HG03064 (cell line): ENCODE measurements at regions not wholly inside any gene's neighbourhood (a gene's known extent, or its start where the extent isn't known, plus 50 kb on each side); places are given as distances from the start of the nearest gene placed in this dataset.
"Not testable (repeated sequence)": the region's sequence is repeated elsewhere in the genome, so short reads cannot be mapped to it uniquely, and the experiment has no call there.

ENCODE experiments used
- ATAC-seq: cut with Tn5 transposase; IDR thresholded peaks from one replicate; pipeline ENCODE4 v1.9.1; 2021; ENCODE audit warnings: low read depth; ENCODE audit not compliant: unreplicated experiment

GRCh38 chr13:55602784-55603183 is 1537.9 kb upstream of the PRR20A start:
- no peak for ATAC-seq

- ATAC-seq: no peak
These were observed 1534.6 kb upstream of the PRR20A start for GRCh38 chr13:55606045-55606665.

- no peak for ATAC-seq
These were observed 1527.1 kb upstream of the PRR20A start for GRCh38 chr13:55613429-55614187.

DNA sequence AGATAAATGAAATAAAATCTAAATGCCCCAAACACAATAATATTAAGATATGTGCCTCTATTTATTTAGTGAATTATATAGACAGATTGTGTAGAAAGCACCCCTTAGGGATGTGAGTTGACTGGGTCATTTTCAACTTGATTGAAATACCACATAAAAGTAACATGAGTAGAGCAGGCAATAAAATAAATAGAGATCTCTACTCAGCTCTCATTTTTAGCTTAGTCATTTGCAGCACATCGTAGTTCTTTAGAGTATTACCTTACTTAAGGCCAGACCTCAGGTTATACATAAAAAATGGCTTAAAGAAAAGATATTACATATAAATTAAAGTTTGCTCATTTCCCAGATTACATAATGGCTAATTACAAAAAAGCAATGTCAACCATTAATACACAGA is 1525.6 kb upstream of the PRR20A start:
- no peak for ATAC-seq

GRCh38 chr13:55617241-55617640 is 1523.5 kb upstream of the PRR20A start:
- ATAC-seq: no peak

GRCh38 chr13:55627221-55627620 is 1513.5 kb upstream of the PRR20A start:
- ATAC-seq: no peak

GRCh38 chr13:55632402-55632801 is 1508.3 kb upstream of the PRR20A start:
- ATAC-seq: no peak

- ATAC-seq: no peak
These were observed 1491.2 kb upstream of the PRR20A start for GRCh38 chr13:55649485-55649884.

- no peak for ATAC-seq
These were observed 1488.1 kb upstream of the PRR20A start for GRCh38 chr13:55652657-55653056.

DNA sequence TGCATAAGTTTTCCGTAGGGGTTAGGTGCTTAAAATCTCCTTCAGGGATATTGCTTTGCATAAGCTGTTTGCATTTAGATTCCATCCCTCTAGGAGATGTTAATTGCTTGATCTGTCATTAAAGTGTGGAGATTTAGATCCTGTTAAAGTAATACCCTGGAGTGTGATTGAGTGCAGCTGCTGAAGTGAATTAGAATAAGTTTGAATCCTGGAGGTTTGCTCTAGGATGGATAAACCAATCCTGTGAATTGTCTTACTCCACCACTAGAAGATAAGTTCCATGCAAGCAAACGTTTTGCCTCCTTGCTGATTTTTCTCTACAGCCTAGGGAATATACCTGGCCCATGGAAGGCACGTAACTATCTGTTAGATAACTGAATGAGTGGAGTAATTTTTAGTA is 1487.2 kb upstream of the PRR20A start:
- ATAC-seq: no peak

- no peak for ATAC-seq
These were observed 1486.5 kb upstream of the PRR20A start for GRCh38 chr13:55654243-55654642.

GRCh38 chr13:55660264-55660663 is 1480.5 kb upstream of the PRR20A start:
- not testable (repeated sequence) for ATAC-seq

GRCh38 chr13:55660851-55661250 is 1479.9 kb upstream of the PRR20A start:
- no peak for ATAC-seq

- no peak for ATAC-seq
These were observed 1479.2 kb upstream of the PRR20A start for GRCh38 chr13:55661505-55661904.

- no peak for ATAC-seq
These were observed 1476.5 kb upstream of the PRR20A start for GRCh38 chr13:55664178-55664577.

DNA sequence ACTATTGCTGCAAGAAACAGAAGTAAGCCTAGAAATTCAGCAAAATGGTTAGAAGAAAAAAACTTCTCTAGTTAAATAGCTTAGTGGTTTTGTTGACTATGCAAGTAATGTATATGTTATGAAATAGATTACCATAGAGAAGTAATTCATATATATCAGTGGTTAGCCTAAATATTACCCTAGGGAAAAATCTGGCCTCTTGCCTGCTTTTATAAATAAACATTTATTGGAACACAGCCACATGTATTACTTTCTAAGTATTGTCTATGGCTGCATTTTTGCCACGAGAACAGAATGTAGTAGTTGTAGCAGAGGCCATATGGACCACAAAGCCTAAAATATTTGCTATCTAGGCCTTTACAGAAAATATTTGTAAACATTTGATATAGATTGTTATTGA is 1471.7 kb upstream of the PRR20A start:
- no peak for ATAC-seq

GRCh38 chr13:55673910-55674309 is 1466.8 kb upstream of the PRR20A start:
- ATAC-seq: no peak

- no peak for ATAC-seq
These were observed 1457.9 kb upstream of the PRR20A start for GRCh38 chr13:55682776-55683175.

- ATAC-seq: no peak
These were observed 1435.2 kb upstream of the PRR20A start for GRCh38 chr13:55705526-55705925.

GRCh38 chr13:55705971-55706370 is 1434.7 kb upstream of the PRR20A start:
- no peak for ATAC-seq

- ATAC-seq: no peak
These were observed 1426.6 kb upstream of the PRR20A start for GRCh38 chr13:55714120-55714519.

- no peak for ATAC-seq
These were observed 1413.0 kb upstream of the PRR20A start for GRCh38 chr13:55727683-55728082.
